H1 (cell line): ENCODE measurements at regions not wholly inside any gene's neighbourhood (a gene's known extent, or its start where the extent isn't known, plus 50 kb on each side); places are given as distances from the start of the nearest gene placed in this dataset.
"Not testable (repeated sequence)": the region's sequence is repeated elsewhere in the genome, so short reads cannot be mapped to it uniquely, and the experiment has no call there.

Experiments used
- CTCF ChIA-PET: fragments of 300-600 bp; sonication (Branson Sonifier 250); formaldehyde crosslinking; loops from one replicate; lab custom pipeline; 2021; ENCODE audit not compliant: partially characterized antibody; lab: Charles Lee
- POLR2A ChIA-PET: fragments of 300-600 bp; sonication (Branson Sonifier 250); formaldehyde crosslinking; loops from one replicate; lab custom pipeline; 2021; ENCODE audit warnings: inconsistent platforms; ENCODE audit not compliant: partially characterized antibody; lab: Charles Lee
- DNase-seq, 2 experiments: peaks; one replicate each; pipeline versions ENCODE4 v3.0.0 to v3.0.0-alpha.2; 2010 to 2022; ENCODE audit warnings: low spot score in 2 of 2, low read depth in 1 of 2, mixed read lengths in 1 of 2
- FAIRE-seq: peaks from 2 replicates; lab custom pipeline; 2011; peaks lifted over from hg19 to GRCh38; lab: Jason Lieb, UNC
- H2AFZ ChIP-seq: 2 replicates; pipeline ENCODE4 v1.8.1; 2012; ENCODE audit warnings: low read length, inconsistent platforms
- H2AK5ac ChIP-seq: 2 replicates; pipeline ENCODE4 v1.6.1; 2013; ENCODE audit warnings: low read depth, low read length
- H2BK120ac ChIP-seq: replicated peaks from 2 replicates; pipeline ENCODE3; 2013; ENCODE audit warnings: low read depth, low read length, inconsistent platforms
- H2BK12ac ChIP-seq: 2 replicates; pipeline ENCODE4 v1.6.1; 2013; ENCODE audit warnings: low read depth, low read length
- H2BK15ac ChIP-seq: 2 replicates; pipeline ENCODE4 v1.6.1; 2013; ENCODE audit warnings: low read length
- H2BK20ac ChIP-seq: 2 replicates; pipeline ENCODE4 v1.6.1; 2013; ENCODE audit warnings: low read length
- H2BK5ac ChIP-seq: 2 replicates; pipeline ENCODE4 v1.6.1; 2013; ENCODE audit warnings: low read depth, low read length
- H3K14ac ChIP-seq: 2 replicates; pipeline ENCODE4 v1.6.1; 2013; ENCODE audit warnings: inconsistent platforms; ENCODE audit not compliant: insufficient read length
- H3K18ac ChIP-seq: 2 replicates; pipeline ENCODE4 v1.6.1; 2013; ENCODE audit warnings: low read length; ENCODE audit errors: extremely low read depth
- H3K23ac ChIP-seq: 2 replicates; pipeline ENCODE4 v1.6.1; 2013; ENCODE audit warnings: inconsistent platforms; ENCODE audit not compliant: insufficient read length
- H3K23me2 ChIP-seq: 2 replicates; pipeline ENCODE4 v1.6.1; 2013; ENCODE audit warnings: low read depth, low read length
- H3K27ac ChIP-seq: 2 replicates; pipeline ENCODE4 v1.6.1; 2011; ENCODE audit warnings: low read depth, low read length, inconsistent platforms
- H3K27me3 ChIP-seq, 4 experiments: replicated peaks in 1 of 4; 1 replicate in 1 of 4; 2 replicates in 3 of 4; pipeline versions ENCODE4 v1.6.1 to v1.8.1; 2011 to 2013; ENCODE audit warnings: low read length in 3 of 4, mild to moderate bottlenecking in 3 of 4, inconsistent platforms in 2 of 4, mixed read lengths in 2 of 4, moderate library complexity in 1 of 4; ENCODE audit not compliant: control insufficient read depth in 3 of 4, insufficient read depth in 3 of 4; ENCODE audit errors: extremely low read depth in 1 of 4
- H3K36me3 ChIP-seq, 4 experiments: 2 replicates each; pipeline versions ENCODE4 v1.6.1 to v1.8.1; 2011 to 2013; ENCODE audit warnings: mild to moderate bottlenecking in 4 of 4, low read length in 3 of 4, moderate library complexity in 2 of 4, control low read depth in 1 of 4, inconsistent platforms in 1 of 4; ENCODE audit not compliant: insufficient read depth in 4 of 4, control insufficient read depth in 2 of 4
- H3K4ac ChIP-seq: replicated peaks from 2 replicates; pipeline ENCODE3; 2013; ENCODE audit warnings: low read length, low read depth, mixed read lengths, inconsistent platforms; ENCODE audit not compliant: insufficient read length
- H3K4me1 ChIP-seq, 4 experiments: replicated peaks in 1 of 4; 1 replicate in 1 of 4; 2 replicates in 3 of 4; pipeline versions ENCODE4 v1.6.1 to v1.8.1; 2011 to 2013; ENCODE audit warnings: low read length in 3 of 4, inconsistent platforms in 2 of 4, mixed read lengths in 1 of 4; ENCODE audit not compliant: insufficient read depth in 4 of 4, control insufficient read depth in 3 of 4
- H3K4me2 ChIP-seq, 2 experiments: 2 replicates each; pipeline versions ENCODE4 v1.6.1 to v1.8.1; 2011 to 2013; ENCODE audit warnings: low read depth in 2 of 2, low read length in 2 of 2, control low read depth in 1 of 2, inconsistent platforms in 1 of 2, mild to moderate bottlenecking in 1 of 2; ENCODE audit not compliant: insufficient read depth in 1 of 2
- H3K4me3 ChIP-seq, 4 experiments: fragments of 200-600, 300-600 bp in 1 of 4; sonication (generic), shearing (Covaris generic), sonication (Bioruptor Twin) in 1 of 4; 2 replicates each; pipeline versions ENCODE4 v1.5.1 to v1.8.1; 2011 to 2016; ENCODE audit warnings: low read length in 4 of 4, low read depth in 3 of 4, control low read depth in 2 of 4, inconsistent platforms in 2 of 4, mild to moderate bottlenecking in 2 of 4, mixed read lengths in 1 of 4, moderate library complexity in 1 of 4; ENCODE audit not compliant: insufficient read depth in 2 of 4; ENCODE audit errors: extremely low read depth in 1 of 4
- H3K56ac ChIP-seq: replicated peaks from 2 replicates; pipeline ENCODE3; 2013; ENCODE audit warnings: low read depth, mild to moderate bottlenecking, mixed read lengths, low read length, inconsistent platforms; ENCODE audit not compliant: insufficient read length
- H3K79me1 ChIP-seq: 2 replicates; pipeline ENCODE4 v1.6.1; 2013; ENCODE audit warnings: low read depth, low read length, control low read depth
- H3K79me2 ChIP-seq, 2 experiments: 2 replicates each; pipeline versions ENCODE4 v1.6.1 to v1.8.1; 2012 to 2013; ENCODE audit warnings: low read length in 2 of 2, mild to moderate bottlenecking in 2 of 2, inconsistent platforms in 1 of 2; ENCODE audit not compliant: insufficient read depth in 2 of 2, control insufficient read depth in 1 of 2
- H3K9ac ChIP-seq, 4 experiments: replicated peaks in 1 of 4; 1 replicate in 1 of 4; 2 replicates in 3 of 4; pipeline versions ENCODE4 v1.6.1 to v1.8.1; 2011 to 2013; ENCODE audit warnings: low read depth in 3 of 4, low read length in 3 of 4, control low read depth in 2 of 4, mild to moderate bottlenecking in 2 of 4, moderate library complexity in 2 of 4, inconsistent platforms in 1 of 4; ENCODE audit errors: extremely low read depth in 1 of 4
- H3K9me3 ChIP-seq, 2 experiments: 2 replicates each; pipeline versions ENCODE4 v1.6.1 to v1.8.1; 2012 to 2013; ENCODE audit warnings: mild to moderate bottlenecking in 2 of 2, moderate library complexity in 2 of 2, control low read depth in 1 of 2, inconsistent platforms in 1 of 2, low read depth in 1 of 2, low read length in 1 of 2, mixed read lengths in 1 of 2; ENCODE audit not compliant: insufficient read depth in 2 of 2
- H4K20me1 ChIP-seq, 2 experiments: replicated peaks in 1 of 2; 2 replicates each; pipeline versions ENCODE3 to v1.8.1; 2011 to 2013; ENCODE audit warnings: inconsistent platforms in 2 of 2, low read length in 2 of 2, mild to moderate bottlenecking in 1 of 2; ENCODE audit not compliant: insufficient read depth in 2 of 2, control insufficient read depth in 1 of 2
- H4K5ac ChIP-seq: 2 replicates; pipeline ENCODE4 v1.6.1; 2013; ENCODE audit warnings: low read length, low read depth, mixed read lengths, inconsistent platforms; ENCODE audit not compliant: insufficient read length
- H4K8ac ChIP-seq: 2 replicates; pipeline ENCODE4 v1.8.0; 2013; ENCODE audit warnings: mild to moderate bottlenecking, moderate library complexity, low read length, inconsistent platforms; ENCODE audit not compliant: insufficient read depth; ENCODE audit errors: extremely low read depth
- H4K91ac ChIP-seq: replicated peaks from 2 replicates; pipeline ENCODE3; 2013; ENCODE audit warnings: low read length, mixed read lengths, inconsistent platforms; ENCODE audit not compliant: insufficient read length
- TBP ChIP-seq: IDR thresholded peaks from 2 replicates; pipeline ENCODE4 v1.6.1; 2011; ENCODE audit warnings: low read depth, low read length, improper control_type of control experiment
- WGBS, 2 experiments: shearing (Covaris generic) in 1 of 2; methylation state at CpG; one replicate each; pipeline versions ENCODE4 v1.1.6 to v1.1.7; 2013 to 2015; ENCODE audit warnings: low lambda C conversion rate in 2 of 2, mixed read lengths in 2 of 2, inconsistent platforms in 1 of 2, low coverage in 1 of 2, missing lambda C conversion rate in 1 of 2; ENCODE audit not compliant: insufficient replicate concordance in 2 of 2, insufficient coverage in 1 of 2, insufficient read length in 1 of 2; ENCODE audit errors: extremely low coverage in 1 of 2, missing lambda C conversion rate in 1 of 2; 5-methylcytosine and 5-hydroxymethylcytosine counted together

DNA sequence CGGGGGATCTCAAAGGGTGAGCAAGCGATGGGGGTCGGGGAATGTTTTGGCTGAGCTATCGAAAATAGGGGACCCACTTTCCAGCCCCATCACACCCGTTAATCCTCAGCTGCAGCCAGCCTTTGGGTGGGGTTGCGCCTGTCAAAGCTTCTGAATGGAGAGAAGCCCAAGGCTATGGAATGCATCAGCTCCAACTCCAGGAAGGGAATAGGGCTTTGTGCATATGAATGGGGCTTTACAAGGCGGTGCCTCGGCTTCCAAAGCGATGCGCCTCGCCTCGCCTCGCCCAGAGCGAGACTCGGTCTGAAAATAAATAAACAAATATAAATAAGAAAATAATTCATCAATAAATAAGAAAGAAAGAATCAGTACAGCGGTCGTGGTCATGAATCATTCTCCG, 751.4 kb upstream of the DEFB115 start:
- no peak for FAIRE-seq
- 90% methylated on average over 16 of the region's 18 CpGs; no CpG with 5 or more reads in 1 of the 2 experiments for WGBS, 2 experiments
- no peak overlapping the region for H3K4ac ChIP-seq
- H4K8ac ChIP-seq, result no peak overlapping the region
- H3K79me1 ChIP-seq, result no peaks in the 10 kb centered on the region
- no peaks in the 10 kb centered on the region for H4K20me1 ChIP-seq
- no peak overlapping the region for H4K5ac ChIP-seq
- H3K4me2 ChIP-seq, result no peak overlapping the region
- H3K4me3 ChIP-seq, result no peak overlapping the region
- no peak overlapping the region for H3K27ac ChIP-seq
- H3K56ac ChIP-seq, result no peak overlapping the region
- no peaks in the 10 kb centered on the region for H3K27me3 ChIP-seq
- no peak overlapping the region for H2BK15ac ChIP-seq
- no peak overlapping the region for H3K23ac ChIP-seq
- H4K91ac ChIP-seq, result no peak overlapping the region
- H3K23me2 ChIP-seq, result peaks cover 2% of the 10 kb centered on the region; the same call in 1 of the 2 replicates
- no peak overlapping the region for H2BK12ac ChIP-seq
- no peak overlapping the region for H2BK20ac ChIP-seq
- no peak overlapping the region for H3K14ac ChIP-seq
- POLR2A ChIA-PET, result no interaction called here
- no peak for TF ChIP-seq TBP
- H2BK120ac ChIP-seq, result no peak overlapping the region
- no peak overlapping the region for H2BK5ac ChIP-seq
- H3K9me3 ChIP-seq, result peaks cover 28 to 74% of the 10 kb centered on the region in 2 experiments
- H2AFZ ChIP-seq, result no peak overlapping the region
- no peak overlapping the region for H3K9ac ChIP-seq
- DNase-seq, result peak; percentile 23 to 40
- no peak overlapping the region; the same call in 1 of the 2 replicates for H3K18ac ChIP-seq
- H3K79me2 ChIP-seq, result no peaks in the 10 kb centered on the region
- H3K36me3 ChIP-seq, result no peaks in the 10 kb centered on the region
- CTCF ChIA-PET, result no interaction called here
- H3K4me1 ChIP-seq, result no peaks in the 10 kb centered on the region
- H2AK5ac ChIP-seq, result no peak overlapping the region

DNA sequence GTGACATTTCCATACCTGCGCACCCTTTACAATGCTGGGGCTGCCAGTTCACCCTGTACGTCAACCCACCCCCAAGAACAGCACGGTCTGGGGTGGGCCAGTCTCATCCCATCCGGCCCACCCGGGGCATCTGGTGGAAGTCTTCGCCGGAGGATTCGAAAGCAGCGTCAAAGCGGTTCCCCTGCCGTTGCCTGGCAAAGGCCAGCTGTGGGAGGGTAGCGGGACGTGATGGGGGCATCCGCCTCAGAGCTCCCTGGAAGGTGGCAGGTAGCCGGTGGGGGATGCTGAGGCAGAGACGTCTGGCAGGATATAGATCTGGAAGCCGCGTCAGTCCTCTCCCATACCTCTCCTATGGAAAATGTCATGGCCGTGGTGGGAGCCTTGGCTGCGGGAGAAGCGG, 749.1 kb upstream of the DEFB115 start:
- H2BK15ac ChIP-seq, H4K91ac ChIP-seq, H2BK5ac ChIP-seq, H3K36me3 ChIP-seq, H2BK120ac ChIP-seq, H3K27ac ChIP-seq, H3K23ac ChIP-seq, H2BK20ac ChIP-seq, H3K4ac ChIP-seq, H3K14ac ChIP-seq, H4K20me1 ChIP-seq, H3K4me3 ChIP-seq, H3K23me2 ChIP-seq, H3K4me1 ChIP-seq, FAIRE-seq, CTCF ChIA-PET, H3K4me2 ChIP-seq, POLR2A ChIA-PET, H2AFZ ChIP-seq, H3K18ac ChIP-seq, H2AK5ac ChIP-seq, H3K27me3 ChIP-seq, H3K9ac ChIP-seq, H3K56ac ChIP-seq, H3K79me1 ChIP-seq, H3K79me2 ChIP-seq, H2BK12ac ChIP-seq, H4K5ac ChIP-seq, H4K8ac ChIP-seq: not testable (repeated sequence)
- peak in 1 of 2 experiments; percentile 27 for DNase-seq
- H3K9me3 ChIP-seq, result peaks cover 32 to 88% of the 10 kb centered on the region in 2 experiments
- WGBS, 2 experiments, result 86% methylated on average over 11 of the region's 21 CpGs; no CpG with 5 or more reads in 1 of the 2 experiments
